ENCODE measurements at regions not wholly inside any gene's neighbourhood (a gene's known extent, or its start where the extent isn't known, plus 50 kb on each side); places are given as distances from the start of the nearest gene placed in this dataset.

DNA sequence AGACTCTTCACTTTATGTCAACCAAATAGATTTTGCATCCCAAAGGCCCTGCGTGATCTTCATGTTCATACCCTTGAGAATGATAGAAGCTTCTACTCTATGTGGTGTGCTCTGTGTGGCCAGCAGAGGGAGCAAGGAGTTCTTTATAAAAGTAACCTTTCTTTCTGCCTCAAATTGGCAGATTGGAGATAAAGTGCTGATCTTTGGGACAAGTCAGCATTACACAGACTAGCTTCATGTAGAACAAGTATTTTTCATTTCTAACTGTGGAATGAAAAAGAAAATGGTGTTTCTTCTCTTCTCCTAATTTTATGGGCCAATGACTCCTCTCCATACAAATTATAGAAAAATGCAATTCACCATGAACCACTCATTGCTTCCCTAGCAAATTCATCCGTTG is 1214.1 kb downstream of the SORCS1 start:
- ATAC-seq (ENCODE audit: low FRiP score) (peak; percentile 71), DNase-seq (ENCODE audit: low spot score) (no peak)
- TF ChIP-seq, protein P1, sequence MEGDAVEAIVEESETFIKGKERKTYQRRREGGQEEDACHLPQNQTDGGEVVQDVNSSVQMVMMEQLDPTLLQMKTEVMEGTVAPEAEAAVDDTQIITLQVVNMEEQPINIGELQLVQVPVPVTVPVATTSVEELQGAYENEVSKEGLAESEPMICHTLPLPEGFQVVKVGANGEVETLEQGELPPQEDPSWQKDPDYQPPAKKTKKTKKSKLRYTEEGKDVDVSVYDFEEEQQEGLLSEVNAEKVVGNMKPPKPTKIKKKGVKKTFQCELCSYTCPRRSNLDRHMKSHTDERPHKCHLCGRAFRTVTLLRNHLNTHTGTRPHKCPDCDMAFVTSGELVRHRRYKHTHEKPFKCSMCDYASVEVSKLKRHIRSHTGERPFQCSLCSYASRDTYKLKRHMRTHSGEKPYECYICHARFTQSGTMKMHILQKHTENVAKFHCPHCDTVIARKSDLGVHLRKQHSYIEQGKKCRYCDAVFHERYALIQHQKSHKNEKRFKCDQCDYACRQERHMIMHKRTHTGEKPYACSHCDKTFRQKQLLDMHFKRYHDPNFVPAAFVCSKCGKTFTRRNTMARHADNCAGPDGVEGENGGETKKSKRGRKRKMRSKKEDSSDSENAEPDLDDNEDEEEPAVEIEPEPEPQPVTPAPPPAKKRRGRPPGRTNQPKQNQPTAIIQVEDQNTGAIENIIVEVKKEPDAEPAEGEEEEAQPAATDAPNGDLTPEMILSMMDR (IDR thresholded peaks at IDR 0.05): peak in 1 of 3 donors; percentile 8

DNA sequence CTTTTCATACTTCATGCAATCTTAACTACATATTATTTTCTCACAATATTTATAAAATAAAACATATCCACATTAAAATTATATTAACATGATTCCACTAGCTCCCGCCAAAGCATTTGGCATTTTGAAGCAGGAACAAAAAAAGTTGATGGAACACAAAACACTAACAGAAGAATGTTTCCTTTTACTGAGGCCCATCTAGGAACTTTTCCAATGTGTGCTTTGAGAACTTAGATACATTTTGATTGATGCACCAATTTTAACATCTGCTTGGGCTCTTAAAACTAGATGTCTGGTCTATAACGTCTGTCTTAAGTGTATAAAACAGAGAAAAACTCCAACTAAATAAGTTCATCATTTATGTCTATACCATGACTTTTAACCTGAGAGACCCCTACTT is 1214.8 kb downstream of the SORCS1 start:
- ATAC-seq (ENCODE audit: low FRiP score) (no peak), DNase-seq (ENCODE audit: low spot score) (no peak)
- TF ChIP-seq, protein P1 (IDR thresholded peaks at IDR 0.05): no peak

DNA sequence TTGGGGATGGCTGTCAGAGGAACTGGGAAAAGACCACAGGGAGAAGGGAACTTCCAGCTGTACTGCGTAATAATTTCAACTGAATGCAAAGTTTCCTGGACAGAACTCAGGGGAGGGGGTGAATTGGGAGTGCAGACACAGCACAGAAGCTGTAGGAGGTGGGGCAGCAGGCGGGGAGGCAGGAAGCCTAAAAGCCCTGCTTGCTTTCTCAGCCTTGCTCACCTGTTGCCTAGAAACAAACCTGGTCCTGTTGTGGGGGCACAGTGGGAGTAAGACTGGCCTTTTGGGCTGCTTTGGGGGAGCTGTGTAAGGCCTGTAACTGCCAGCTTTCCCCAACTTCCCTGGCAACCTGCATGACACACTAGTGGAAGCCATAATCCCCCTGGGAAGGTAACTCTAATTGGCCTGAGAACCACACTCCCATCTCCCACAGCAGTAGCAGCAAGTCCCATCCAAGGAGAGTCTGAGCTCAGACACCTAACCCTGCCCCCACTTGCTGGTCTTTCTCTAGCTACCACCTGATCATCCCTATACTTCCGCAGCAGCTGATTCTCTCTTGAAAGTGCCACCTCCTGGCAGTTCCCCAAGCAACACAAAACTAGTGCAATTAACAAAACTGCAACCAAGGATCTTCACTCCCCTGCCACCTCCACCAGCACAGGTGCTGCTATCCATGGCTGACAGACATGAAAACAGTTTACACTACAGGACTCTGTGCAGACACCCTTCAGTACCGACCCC is 1239.3 kb downstream of the SORCS1 start:
- TF ChIP-seq, protein P1 (IDR thresholded peaks at IDR 0.05): no peak
- ATAC-seq (ENCODE audit: low FRiP score): no peak
- DNase-seq (ENCODE audit: low spot score): no peak

DNA sequence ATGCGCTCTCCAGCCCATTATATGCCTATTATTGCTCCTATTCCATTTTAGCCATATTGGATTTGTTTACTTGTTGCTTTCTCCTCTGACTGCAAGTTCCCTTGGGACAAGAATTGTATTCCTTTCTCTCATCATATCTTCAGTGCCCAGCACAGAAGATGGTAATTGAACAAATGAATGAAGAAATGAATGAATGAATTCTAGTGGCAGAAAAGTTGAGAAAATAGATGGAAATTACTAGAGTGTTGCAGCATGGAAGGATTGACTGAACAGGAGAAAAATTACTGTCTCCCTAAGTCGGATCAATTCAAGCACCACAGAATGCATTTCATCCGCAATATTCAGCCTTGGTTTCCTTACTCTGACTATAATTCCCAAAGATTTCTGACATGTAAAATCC is 1243.2 kb downstream of the SORCS1 start:
- no peak for ATAC-seq (ENCODE audit: low FRiP score)

DNA sequence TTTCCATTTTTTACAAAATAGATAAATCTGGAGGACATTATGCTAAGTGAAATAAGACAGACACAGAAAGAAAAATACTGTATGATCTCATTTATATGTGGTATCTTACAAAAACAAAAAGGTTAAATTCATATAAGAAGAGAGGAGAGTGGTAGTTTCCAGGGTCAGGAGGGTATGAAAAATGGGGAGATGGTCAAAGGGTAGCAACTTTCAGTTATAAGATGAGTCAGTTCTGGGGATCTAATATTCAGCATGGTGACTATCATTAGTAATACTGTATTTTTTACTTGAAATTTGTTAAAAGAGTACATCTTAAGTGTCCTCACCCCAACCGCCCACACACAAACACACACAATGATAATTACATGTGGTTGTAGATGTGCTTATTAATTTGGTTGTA is 1250.1 kb downstream of the SORCS1 start:
- ATAC-seq (ENCODE audit: low FRiP score) (no peak), DNase-seq (ENCODE audit: low spot score) (no peak)
- TF ChIP-seq, protein P1 (IDR thresholded peaks at IDR 0.05): no peak

More for the DNA sequence above, 1243.2 kb downstream of the SORCS1 start:
- DNase-seq (ENCODE audit: low spot score): no peak
- TF ChIP-seq, protein P1 (IDR thresholded peaks at IDR 0.05): no peak

DNA sequence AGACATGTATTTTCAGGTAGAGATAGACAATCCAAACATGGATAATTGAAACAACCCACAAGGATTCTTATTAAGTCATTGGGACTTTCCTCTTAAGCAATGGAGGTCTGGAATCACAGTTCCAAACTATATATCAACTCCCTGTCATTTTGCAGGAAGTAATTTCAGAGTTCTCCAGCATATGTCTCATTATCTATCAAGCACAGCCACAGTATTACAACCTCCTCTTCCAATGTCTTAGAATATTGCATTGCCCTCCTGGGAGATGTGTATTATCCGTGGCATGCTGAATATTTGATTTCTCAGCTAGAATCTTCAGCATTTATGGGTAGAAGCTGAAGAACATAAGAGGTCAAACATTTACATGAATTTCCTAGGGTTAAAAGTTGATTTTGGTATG is 1255.8 kb downstream of the SORCS1 start:
- TF ChIP-seq, protein P1 (IDR thresholded peaks at IDR 0.05): no peak
- no peak for ATAC-seq (ENCODE audit: low FRiP score)
- no peak for DNase-seq (ENCODE audit: low spot score)

DNA sequence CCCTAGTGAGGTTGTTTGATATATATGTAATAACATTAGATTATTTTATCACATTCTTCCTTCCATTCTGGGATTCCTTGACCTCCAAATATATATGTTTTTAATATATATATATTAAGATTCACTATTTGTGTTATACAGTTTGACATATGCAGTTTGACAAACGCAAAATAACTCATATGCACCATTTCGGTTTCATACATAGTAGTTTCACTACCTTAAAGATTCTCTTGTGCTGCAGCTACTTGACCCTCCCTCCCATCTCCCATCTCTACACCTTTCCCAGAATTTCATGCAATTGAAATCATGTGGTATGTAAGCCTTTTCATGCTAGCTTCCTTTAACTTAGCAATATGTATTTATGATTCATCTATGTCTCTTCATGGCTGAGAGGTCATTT is 1244.4 kb downstream of the SORCS3 start:
- TF ChIP-seq, protein P1 (IDR thresholded peaks at IDR 0.05): no peak
- ATAC-seq (ENCODE audit: low FRiP score) (no peak), DNase-seq (ENCODE audit: low spot score) (no peak)

Data from omental fat pad (tissue), 3 donors.